HCEC 1CT (cell line): ENCODE measurements at regions not wholly inside any gene's neighbourhood (a gene's known extent, or its start where the extent isn't known, plus 50 kb on each side); places are given as distances from the start of the nearest gene placed in this dataset.
"Not testable (repeated sequence)": the region's sequence is repeated elsewhere in the genome, so short reads cannot be mapped to it uniquely, and the experiment has no call there.

Source experiments
- DNase-seq: peaks from one replicate; pipeline ENCODE4 v3.0.0-alpha.2; 2017

DNA sequence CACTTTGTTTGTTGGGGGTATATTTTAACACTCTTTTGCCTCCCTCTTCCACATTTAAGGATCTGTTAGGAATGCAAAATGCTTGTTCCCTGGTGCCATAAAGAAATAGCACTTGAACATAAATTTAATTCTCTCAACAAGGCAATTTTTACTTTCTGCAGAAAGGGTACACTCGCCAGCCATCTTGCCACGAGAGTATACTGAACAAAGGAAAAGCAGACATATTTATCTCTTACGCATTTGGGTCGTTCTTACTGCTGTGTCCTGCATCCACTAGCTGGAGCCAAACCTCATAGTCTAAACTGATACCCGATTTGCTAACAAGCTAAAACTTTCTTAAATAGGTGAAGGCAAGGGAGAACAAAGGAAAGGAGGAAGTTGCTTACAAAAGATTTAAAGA, 129.5 kb downstream of the B3GNT2 start:
- no peak for DNase-seq

DNA sequence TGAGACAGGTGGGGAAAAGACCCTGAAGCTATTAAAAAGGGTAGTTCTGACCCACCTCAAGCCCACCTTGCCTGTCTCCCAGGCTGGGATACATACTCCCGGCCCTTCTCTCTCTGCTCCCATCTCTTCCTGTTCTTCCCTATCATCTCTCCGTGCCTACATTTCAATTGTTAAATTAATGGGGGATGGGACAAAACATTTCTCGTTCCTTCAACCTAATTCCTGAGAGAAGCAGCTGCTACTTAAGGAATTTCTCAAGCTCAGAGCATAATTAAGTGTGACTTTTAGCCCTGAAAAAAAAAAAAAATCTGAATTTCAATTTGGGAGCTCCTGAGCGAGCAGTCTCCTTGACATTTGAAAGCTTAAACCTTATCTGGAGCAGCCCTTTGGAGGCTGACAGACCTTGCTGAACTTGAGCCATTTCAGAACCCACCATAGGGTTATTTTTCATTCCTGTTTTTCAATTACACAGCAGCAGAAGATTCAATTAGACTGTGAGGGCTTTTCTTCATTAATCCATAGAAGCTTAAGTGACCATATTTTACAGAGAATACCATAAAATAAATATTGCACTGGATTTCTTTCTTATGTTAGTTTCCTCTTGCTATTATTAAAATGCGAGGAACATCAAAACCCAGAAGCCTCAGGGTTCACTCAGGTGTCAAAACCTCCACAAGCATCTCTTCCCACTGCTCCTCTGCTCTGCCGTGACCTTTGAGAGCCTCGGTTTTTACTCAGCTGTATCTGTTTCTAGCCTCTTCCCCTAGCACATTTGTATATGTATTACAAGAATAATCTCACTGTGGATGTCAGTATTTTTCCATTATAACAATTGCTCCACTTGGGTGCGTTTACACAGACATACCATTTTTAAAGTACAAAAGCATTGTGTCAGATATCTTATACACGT, 125.7 kb downstream of the B3GNT2 start:
- DNase-seq: no peak

DNA sequence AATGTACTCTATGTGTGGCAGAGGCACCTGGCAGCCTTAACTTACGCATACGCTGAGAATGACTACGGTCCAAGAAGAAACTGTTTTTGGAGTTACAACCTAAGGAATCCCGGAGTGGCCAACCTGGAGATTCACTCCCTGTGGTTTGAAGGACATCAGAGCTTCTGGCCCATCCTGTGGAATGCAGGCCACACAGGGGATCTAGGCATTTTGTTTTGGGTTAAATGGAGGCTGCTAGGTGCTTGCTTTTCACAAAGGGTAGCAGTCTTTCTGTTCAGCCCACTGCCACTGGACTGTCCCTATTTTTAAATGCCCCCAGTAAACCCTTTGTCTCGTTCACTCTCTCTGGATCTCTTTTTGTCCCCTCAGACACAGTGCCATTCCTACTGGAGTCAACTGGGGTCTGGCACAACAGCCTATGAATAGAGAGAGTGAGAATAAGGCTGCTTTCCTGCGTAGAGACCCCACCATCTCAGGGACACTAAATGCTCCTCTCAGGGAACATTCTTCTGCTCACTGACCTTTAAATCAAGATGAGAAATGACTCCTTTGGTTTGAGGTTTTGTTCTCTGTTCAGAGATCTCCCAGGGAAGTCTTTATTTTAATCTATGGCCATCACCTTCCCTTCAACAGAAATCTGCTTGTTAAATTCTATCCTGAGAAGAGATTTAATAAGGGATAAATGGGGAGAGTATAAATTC, 124.9 kb downstream of the B3GNT2 start:
- DNase-seq: no peak

DNA sequence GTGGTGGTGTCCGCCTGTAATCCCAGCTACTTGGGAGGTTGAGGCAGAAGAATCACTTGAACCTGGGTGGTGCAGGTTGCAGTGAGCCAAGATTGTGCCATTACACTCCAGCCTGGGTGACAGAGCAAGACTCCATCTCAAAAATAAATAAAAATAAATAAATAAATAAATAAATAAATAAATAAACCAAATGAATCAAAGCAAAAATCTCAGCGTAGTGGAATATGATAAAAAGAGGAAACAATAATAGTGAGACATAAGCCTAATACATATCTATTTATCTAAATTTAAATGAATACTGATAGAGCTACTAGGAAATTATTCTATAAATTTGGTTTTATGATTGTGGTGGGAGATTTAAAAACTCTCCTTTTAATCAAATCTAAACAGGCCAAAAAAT, 124.2 kb downstream of the B3GNT2 start:
- not testable (repeated sequence) for DNase-seq

DNA sequence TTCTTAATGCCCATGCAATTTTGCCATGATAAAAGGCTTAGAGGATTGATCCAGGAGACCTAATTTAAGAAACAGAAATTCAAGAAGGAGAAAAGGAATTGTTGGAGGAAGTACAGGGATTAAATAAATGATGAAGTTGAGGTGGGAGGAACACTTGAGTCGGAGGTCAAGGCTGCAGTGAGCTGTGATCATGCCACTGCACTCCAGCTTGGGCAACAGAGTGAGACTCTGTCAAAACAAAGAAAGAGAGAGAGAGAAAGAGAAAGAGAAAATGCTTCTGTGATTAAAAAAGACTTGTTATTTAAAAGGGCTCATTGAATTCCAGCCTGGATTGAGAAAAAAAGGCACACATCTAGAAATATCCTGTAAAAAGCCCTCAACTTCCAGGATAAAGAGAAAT, 123.2 kb downstream of the B3GNT2 start:
- DNase-seq: no peak

DNA sequence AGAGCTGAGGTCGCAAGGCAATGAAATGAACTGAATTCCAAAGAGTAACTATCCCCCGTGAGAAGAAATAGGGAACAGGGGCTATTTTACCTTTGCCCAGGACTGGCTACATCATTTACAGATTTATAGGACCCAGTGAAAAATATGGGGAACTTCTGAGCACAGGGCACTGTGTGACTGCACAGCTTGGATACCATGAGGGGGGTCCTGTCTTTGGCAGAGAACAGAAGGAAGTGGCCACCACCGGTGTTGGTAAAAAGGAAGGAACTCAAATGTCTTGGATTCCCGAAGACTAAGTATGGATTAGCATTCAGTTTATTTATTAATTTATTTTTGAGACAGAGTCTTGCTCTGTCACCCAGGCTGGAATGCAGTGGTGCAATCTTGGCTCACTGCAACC, 119.6 kb downstream of the B3GNT2 start:
- DNase-seq: no peak

DNA sequence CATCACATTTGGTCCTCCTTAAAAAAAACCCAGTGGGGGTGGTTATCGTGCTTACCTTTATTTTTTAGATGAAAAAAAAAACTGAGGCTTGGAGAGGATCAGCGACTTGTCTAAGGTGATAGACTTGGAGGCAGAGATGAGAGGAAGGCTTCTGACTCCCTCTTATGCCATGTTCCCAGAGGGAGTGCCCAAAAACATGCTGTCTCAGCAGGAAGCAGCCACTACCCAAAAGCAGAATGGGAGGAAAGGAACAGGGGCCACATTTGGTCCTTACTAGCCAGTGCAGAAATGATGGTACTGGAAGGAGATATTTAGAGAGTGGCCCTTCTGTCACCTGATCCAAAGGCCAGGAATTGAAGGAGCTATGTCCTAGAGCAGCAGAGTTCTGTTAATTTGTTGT, 118.4 kb downstream of the B3GNT2 start:
- no peak for DNase-seq

DNA sequence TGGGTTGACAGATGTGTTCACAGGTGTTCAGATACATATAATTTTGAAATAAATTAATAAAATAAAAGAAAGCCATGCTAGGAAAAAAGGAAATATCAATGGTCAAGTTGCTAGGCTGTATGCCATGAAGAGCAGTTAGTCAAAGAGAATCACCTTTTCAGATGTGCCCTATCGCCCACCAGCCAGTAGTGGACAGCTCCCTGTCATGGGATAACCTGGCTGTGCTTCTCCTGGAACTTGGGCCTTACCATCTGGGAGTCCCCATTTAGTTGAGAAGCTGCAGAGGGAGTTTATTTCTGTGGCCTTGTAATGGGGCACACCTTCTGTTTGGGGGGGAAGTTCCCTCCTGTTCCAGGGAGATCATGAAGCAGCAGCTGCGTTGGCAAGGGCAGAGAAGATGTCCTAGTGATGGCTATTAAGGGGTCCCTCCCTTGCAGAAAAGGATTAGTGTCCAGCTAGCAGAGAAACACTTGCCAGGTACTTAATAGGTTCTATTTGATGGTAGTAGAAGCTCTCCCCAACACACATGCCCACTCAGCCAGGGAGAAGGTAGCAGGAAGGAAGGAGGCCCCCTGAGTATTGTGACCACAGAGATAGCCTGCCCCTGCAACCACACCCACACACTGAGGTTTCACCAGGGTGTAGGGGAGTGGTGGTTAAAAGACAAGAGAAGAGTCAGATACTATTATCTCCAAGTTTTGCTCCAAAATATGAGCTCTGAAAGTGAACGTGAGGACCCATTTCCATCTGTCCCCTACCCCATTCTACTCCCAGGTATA, 117.7 kb downstream of the B3GNT2 start:
- DNase-seq: no peak

DNA sequence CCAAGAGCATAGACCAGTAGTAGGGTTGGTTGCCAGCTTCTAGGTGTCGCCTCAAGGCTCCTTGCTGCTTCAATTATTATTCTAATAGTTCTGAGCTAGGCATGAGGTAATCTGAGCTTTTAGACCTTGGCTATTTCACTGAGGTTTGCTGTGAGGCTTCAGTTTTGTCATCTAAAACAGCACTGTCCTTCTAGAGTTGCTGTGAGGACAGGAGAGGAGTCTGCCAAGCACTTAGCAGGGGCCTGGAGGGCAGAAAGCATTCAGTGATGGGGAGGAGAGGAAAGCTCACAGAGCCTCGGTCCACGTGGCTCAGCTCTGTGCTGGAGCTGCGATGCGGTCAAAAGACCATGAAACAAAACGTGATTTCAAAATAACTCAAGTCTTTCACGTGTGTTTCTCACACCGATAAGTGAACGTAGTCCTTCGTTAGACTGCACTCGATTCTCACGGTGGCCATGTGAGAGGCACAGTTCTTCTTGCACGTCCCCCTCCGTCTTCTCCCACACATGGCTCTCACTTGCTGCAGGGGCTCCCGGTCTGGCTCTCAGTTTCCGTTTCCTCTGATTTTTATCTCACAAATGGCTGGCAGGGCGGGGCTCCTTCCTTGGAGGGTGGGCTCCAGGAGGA, 113.7 kb downstream of the B3GNT2 start:
- no peak for DNase-seq

DNA sequence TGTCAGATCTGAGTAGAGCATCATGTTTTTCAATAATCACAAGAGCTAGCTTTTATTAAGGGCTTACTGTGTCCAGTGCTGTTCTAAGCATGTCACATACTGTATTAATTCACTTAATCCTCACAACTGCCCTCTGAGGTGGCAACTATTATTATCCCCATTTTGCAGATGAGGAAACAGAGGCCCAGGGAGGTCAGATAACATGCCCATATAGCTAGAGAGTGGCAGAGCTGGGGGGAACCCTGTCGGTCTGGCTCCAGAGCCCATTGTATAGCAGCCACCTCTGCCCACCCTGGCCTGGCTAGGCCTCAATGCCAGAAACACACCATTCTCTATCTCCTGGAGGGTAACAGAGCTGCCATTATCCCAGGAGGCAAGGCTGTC, 113.2 kb downstream of the B3GNT2 start:
- no peak for DNase-seq

DNA sequence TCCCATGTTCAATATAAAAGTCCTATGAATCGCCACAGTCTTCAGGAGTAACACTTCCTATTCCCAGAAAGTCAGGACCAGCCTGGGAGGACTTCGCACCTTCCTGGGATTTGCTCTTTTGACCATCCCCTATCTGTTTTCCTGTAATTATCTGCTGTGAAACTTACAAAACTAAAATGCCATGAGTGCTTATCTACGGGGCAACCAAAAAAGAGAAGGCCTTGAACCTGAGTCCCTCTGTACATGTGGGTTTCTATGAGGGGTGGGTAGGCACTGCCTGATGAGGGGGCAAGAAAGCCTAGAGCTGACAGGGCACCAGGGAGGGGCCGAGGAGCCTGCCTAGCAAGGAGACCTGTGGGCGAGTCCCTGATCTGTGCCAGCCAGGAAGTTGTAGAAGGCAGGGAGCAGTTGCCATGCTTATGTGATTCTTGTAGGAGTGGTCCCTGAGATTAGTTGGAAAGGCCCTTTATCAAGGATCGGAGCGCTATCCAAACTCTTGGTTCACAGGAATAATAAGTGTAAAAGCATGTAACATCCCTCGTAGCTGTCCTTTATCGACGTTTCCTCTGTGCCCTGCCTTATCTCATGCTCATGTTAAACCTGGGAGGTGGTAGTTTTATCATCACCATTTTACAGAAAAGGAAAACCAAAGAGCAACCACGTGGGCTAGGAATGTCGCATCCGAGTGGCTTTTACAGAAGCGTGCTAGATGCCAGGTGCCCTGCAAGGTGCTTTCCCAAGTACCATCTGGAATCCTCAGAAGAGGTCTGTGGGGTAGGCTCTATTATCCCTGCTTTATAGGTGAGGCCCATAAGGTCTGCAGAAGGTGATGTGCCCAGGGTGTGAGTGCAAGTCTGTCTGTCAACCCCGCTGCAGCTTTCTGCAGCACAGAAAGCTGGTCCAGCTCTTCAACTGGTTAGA, 111.8 kb downstream of the B3GNT2 start:
- no peak for DNase-seq

DNA sequence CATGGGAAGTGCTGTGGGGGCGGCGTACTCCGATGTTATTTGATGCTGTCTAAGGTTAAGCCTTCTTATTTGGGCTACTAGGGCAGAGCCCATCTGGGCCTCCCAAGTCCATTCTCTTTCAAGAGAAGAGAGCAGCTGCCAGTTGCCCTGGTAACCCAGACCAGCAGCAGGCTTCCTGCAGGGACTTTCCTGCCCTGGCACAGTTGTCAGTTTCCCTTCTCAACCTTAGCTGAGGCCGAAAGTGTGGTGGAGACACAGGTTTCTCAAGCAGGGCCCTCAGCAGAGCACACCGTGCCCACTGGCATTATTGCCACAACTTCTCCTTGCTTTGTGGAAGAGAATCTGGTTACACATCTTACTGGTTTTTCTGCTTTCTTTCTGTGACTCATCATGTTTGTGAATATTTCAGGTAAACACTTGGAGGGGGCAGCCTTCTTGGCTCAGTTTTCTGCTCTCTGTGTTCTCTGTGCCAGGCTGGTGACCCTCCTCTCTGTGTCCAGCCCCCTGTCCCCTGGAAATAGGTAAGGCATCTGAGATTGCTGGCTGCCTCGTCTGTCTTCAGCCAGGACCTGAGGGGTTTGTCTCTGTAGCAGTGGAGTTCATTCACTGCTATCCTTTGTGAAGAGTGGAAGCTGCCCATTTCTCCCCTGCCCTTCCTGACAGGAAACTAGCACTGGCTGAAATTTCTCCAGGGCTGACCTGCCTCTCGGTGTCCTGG, 111.0 kb downstream of the B3GNT2 start:
- no peak for DNase-seq

DNA sequence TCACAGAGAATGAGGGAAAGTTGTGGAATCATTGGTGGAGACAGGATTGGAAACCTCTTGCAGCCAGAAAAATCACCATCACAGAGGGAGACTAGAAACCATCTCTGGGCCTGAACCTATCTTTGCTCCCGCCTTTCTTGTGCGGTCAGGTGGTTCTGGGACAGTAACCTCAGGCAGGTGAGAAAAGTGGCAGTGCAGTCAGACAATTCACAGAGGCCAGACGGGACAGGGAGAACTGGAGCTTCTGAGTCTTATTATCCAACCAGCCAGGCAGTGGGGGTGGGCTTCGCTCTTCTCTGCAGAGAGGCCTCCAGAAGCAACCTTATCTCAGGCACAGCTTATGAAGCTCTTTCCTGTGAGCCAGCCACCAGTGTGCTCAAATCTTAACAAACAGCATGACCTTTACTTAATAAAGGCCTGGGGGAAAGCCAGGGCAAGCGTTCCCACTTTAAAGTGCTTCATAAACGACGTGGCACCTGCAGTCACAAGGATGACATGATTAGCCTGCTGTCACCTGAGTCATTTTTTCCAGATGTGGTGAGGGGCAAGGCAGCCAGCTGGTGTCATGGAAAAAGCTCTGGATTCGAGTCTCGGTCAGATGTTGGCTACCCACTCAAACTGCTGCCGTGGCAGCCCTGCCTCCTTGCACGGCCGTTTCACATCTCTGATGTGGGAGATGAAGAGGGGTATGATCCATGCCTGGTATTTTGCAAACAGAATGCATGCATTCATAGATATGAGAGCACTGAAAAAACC, 109.7 kb downstream of the B3GNT2 start:
- no peak for DNase-seq

DNA sequence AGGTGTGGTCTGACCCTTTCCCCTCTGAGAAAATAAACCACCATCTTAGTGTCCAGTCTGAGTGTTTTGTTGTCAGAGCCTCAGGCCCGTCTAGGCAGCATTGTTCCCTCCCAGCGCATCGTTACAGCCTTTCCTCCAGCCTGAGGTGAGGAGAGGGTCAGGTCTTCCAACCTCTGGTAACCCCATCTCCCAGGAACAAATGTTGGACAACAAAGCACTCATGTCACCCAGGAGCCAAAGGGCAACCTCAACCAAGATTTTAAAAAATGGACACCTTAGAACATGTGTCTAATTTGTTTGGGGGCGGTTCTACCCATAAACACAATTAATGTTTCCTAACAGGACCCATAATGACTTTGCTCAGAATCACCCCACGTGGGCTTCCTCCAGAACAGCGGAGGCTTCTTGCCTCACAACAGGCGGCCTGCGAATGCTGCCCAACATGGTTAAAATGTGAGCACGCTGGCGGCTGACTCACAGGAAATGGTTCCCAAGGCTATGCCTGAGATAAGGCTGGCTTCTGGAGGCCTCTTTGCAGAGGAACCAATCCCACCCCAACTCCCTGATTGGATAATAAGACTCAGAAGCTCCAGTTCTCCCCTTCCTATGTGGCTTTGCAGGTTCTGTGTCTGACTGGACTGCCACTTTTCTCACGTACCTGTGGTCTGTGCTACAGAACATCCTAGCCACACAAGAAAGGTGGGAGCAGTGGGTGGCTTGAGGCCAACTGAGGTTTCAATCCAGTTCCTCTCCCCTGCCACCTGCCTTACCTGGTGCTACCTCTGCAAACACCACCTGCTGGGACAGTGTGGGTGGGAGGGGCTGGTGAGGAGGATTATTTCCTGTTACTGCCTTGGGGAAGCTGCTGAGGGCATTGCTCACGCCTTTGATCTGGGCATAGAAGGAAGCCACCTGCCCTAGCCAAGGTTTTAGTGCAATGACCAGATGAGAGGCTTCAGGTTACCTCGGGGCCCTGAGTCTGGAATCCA, 108.8 kb downstream of the B3GNT2 start:
- no peak for DNase-seq

DNA sequence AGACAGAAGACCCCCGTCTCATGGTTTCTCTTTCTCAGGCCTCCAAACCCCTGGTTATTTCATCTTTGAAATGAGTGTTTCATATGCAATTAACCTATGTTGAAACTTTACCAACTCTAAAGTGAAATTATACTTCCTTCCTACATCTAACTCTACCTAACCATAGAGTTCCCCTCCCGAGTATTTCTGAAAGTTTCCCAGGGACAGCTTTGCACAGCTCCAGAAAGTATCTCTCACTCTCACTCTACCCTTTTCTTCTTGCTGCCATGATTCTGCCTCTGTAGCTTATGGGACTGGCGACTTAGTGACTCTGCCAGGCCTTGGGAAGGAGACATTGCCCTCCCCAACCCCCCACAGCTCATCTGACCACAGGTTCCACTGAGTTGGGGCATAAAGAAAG, 107.9 kb downstream of the B3GNT2 start:
- no peak for DNase-seq

DNA sequence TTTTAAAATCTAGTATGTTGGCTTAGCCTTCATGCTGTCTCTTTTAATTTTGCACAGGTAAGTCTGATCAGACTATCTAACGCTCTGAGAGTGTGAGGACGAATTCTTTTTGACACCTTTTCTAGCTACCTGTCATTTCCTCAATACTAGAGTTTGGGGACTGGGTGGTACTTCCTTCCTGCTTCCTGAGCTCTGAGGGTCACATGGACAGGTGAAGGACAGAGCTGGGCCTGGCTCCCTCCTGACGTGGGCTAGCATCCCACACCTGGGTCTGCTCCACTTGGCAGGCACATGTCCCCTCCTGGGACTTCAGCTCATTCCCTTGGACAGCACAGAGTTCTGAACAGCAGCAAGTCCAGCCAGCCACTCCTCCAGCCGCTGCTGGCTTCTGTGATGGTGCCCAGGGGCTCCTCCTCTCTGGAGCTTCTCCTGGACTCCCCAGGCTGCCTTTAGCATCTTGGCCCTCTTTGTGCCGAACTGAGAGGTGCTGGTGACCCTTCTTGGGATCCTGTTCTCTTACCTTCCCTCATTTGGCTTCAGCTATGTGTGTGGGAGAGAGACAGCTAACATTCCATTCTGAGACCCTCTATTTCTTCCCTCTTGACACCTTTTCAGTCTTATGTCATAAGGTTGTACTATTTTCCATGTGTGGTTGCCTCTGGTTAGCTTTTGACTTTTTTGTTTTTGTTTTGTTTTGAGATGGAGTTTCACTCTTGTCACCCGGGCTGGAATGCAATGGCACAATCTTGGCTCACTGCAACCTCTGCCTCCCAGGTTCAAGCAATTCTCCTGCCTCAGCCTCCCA, 106.9 kb downstream of the B3GNT2 start:
- no peak for DNase-seq

DNA sequence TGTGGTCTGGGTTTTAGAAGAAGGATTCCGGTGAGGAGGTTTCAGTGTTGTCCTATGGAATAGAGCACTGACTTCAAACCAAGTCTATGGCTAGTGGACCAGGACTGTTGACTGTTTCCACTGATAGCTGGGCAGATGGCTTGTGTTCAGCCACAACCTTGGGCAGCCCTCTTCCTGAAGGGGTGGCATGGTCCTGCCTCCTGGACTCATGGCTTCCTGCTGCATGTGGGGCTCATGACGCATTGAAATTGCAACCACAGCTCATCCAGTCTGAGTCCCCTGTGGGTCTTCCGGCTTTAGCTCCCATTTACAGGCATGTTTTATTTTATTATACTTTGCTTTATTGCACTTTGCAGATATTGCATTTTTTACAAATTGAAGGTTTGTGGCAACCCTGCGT, 105.0 kb downstream of the B3GNT2 start:
- no peak for DNase-seq

DNA sequence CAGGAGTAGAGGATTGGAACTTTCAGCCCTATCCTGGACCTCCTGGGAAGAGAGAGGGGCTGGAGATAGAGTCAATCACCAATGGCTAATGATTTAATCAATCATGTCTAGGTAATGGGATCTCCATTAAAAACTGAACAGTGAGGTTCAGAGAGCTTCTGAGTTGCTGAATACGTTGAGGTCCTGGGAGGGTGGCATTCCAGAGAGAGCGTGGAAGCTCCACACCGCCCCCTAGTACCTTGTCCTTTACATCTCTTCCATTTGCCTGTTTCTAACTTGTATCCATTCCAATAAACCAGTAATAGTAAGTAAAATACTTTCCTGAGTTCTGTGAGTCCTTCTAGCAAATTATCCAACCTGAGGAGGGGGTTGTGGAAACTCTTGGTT, 101.7 kb downstream of the B3GNT2 start:
- DNase-seq: peak; percentile 42
